DMS153 (cell line): ENCODE measurements at regions not wholly inside any gene's neighbourhood (a gene's known extent, or its start where the extent isn't known, plus 50 kb on each side); places are given as distances from the start of the nearest gene placed in this dataset.

ENCODE experiments used
- DNase-seq: peaks from one replicate; lab custom pipeline; 2025; lab: John Stamatoyannopoulos, UW

DNA sequence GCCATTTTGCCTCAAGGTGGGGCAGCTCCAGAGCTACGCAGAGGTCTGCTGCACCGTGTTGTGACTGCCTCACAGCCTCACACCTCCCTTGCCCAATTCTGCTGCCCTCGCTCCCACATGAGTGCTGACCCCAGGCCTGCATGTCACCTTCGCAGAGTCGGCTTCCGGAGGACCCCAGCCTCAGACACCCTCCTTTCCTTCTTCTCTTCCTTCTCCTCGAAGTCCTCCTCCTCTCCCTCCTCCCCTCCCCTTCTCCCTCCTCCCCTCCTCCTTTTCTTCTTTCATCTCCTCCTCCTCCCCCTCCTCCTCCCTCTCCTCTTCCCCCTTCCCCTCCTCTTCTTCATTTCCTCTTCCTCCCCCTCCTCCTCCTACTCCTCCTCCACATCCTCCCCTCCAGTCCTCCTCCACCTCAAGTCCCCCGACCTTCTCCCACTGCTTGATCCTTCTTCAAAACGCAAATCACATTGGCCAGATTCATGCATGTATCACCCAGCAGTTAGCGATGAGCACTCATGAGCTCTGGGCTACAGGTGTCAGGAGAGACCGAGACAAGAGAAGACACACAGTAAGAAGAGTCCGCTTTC, 243.8 kb downstream of the RBFOX3 start:
- no peak for DNase-seq

GRCh38 chr17:79365836-79366770, 244.7 kb downstream of the RBFOX3 start:
- DNase-seq = no peak

DNA sequence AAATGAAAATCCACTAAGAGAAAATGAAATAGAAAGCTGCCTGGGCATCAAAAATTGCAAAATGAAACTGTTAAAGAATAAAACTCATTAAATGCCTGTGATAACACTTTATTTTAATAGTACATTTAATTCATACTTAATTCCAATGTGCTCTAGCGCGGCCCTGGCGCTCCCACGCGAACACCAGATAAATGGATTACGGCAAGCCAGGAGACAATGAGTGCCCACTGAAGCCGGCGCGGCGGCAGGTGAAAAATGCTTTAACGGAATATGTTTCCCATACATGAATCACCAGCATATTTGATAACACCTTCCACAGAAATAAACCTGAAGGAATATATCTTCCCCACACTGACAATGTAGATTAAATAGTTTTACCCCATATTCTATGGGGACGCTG, 245.5 kb downstream of the RBFOX3 start:
- DNase-seq = no peak

DNA sequence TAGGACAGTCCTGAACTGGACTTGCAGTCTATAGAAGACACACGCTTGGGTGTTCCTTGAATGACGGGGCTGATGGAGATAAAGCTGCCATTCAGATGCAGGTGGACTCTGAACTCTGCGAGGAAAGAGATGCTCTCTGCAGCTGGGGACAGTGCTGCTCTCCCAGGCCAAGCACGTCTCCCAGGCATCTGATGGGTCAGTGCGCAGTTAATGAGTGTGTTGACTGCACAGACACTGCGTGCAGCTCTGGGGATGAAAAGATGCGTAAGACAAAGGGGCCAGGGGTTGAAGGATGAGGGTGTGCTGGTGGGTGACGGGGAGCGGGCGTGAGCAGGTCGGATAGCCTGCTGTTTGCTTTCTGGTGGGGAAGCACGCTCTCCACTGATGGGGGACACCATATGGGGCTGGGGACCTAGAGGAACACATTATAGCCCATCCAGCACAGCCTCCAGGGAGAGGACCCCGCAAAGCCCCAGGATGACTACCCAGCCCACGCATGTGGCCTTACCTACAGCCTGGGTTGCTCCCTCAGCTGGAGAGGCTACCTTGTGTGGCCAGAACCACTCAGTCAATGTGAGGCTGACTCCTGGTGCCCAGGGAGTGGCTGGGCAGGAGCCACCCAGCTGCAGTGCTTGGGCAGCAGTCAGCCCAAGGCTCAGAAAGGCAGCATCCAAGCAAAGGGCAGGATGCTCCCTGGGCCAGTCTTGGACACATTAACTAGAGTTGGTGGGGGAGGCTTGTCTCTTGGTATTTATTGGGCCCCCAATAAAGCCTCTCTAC, 246.3 kb downstream of the RBFOX3 start:
- no peak for DNase-seq

- DNase-seq = no peak
Observed at GRCh38 chr17:79363552-79364275, 247.1 kb downstream of the RBFOX3 start.

DNA sequence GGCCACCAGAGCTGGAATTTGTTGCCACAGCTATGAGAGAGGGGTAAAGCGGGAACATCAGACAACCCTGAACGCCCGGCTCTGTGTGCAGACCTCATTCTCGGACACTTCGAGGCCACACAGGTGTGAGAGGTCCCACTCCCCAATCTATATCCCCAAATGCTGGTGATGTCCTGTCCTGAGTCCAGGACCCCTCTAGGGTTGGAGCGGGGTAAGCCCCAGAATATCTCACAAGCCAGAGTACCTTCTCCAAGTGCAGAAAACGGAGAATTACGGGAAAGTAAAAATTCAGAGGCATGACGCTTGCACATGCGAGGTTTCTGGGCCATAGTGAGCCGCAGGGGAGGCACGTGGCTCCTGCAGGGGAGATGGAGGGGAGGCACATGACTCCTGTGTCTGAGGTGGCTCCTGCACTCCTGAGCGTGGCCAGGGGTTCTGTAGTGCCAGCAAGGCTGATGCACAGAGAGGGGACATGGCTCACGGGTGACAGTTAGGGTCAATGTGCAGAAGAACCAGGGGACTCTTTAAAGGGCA, 248.0 kb downstream of the RBFOX3 start:
- no peak for DNase-seq

DNA sequence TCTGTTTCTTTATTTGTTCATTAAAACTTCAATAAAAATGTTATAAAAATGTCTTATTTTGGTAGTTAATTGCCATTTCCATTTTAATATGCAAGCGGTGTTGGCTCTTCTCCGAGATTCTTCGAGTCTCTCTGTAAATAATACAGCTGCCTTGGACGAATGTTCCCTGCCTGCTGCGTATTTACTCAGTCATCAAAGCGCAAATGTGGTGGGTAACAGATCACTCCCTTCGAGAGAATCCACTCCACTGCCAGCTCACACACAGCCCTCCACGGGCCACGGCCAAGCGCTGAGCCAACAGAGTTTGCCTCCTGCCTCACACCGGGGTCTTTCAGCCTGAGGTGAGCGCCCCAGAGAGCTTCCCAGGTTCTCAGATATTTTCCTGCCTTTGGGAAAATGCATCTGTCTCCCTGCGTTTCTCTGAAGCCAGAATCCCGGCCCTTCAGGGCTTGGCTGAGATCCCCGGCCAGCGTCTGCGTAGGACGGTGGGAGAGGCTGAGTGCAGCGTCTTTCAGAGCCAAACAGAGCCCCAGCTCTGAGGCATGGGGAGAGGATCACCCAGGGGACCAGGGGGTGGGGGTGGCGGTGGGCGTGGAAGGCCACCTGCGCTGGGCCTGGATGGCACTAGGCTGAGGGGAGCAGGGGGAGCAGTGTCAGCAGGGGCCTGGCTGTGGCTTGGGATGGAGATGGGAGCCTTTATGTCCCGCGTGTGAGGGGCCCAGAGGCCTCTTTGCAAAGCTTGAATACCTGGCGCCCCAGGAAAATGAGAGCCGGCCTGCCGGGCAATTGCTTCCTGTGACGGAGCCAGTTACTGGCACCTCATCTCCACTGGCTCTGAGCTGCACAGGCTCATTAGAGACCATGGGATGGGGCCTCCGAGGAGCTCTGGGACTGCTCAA, 248.7 kb downstream of the RBFOX3 start:
- no peak for DNase-seq

DNA sequence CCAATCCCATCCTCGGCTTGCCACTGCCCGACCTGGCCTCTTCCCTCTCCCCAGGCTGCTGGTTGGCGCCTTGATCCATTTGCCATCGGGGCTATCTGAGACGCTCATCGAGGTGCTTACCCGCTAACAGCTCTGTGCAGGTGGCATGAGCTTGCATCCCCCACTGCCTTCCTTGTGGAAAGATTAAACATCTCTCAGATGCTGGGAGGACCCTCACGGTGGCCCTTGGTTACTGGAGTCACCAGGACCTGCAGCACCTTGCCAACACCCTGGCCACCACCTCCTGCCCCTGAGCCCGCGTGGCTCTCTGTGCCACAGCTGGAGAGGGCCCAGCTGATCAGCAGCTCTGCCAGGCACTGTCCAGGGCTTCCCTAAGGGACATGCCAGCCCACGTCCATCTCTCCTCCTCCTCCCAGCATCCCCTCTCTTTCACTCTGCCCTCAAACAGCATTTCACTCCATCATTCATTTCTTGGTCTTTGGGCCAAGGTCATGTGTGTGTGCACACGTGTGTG, 249.6 kb downstream of the RBFOX3 start:
- DNase-seq = no peak

- DNase-seq = no peak
Observed at GRCh38 chr17:79360196-79360595, 250.7 kb downstream of the RBFOX3 start.

DNA sequence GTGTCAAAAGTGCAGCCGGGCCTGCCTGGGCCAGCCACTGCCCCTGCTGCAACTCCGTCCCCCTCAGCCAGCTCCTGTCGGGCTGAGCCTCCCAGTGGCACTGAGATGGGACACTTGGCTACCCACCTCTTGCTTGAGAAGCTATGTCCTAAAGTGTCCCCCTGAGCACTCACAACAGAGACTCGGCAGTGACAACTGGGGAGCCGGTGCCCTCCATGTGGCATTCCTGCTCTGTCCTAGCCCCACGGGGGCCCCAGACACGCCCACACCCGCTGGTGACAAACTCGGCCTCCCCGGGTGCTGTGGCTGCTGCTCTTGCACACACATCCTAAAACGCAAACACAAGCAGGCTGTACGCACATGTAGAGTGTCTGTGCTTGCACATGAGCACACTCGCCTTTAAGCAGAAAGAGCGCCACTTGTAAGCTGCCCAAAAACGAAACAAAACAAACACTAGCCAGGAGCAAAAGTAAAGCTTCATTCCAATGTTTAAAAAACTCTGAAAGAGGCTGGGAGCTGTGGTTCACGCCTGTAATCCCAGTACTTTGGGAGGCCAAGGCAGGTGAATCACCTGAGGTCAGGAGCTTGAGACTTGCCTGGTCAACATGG, 253.9 kb downstream of the RBFOX3 start:
- DNase-seq = no peak

DNA sequence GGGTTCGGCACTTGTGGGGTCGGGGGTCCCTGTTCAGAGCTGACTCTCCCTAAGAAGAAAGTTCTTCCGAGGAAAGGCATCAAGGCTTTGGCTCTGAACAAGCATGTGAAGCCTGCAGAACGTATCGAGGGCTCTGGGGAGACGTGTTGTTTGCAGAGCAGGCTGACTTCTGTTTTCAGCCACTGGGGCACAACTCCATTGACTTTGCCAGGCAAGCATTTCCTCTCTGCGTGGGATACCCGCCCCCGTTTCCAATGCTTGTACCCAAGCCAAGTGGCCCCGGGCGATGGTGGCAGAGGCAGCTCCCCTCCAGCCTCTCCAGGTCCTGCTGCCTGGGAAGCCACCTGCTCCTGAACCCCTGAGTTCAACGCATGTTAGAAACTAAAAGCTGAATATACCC, 255.7 kb downstream of the RBFOX3 start:
- DNase-seq = no peak

DNA sequence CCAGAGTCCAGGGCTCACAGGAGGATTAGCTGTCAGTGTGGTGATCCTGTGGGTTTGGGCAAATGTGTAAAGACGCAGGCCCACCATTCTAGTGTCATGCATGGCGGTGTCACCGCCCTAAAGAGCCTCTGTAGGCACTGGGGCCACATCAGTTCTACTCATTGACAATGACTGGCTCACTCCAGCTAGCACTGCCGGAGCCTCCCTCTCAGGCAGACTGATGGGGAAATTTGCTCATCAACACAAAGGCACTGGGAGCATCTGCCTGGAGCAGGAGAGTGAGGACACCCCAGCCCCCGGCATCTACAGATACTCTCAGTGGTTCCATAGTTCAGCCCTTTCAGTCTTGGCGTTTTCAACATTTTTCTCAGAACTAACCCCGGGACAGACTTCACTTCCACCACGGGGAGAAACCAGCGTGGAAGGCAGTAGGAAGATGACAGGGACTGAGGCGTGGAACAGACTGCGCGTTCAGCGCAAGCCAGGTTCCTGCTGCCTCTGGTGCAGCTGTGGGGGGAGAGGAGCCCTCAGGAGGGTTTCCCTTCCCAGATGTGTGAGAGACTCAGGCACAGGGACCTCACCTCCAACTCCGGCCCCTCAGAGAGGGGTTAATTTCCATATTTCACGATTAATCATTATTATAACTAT, 256.6 kb downstream of the RBFOX3 start:
- DNase-seq = no peak

DNA sequence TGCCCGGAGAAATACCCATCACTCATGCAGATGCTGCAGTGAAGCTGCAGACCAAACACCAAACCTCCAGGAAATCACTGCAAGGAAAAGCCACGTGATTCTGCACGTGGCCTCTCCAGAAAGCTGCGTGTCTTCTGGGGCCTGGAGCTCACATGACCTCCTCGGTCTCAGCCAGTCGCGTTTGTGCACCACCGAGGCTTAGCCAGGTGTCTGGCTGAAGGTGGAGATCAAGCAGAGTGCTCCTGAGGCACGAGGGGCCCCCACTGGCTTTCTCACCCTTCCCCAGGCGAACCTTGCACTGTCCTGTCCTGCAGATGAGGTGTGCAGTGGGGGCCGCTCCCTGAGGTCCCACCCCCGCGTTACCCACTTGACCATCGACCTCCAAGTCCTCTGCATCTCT, 257.3 kb downstream of the RBFOX3 start:
- no peak for DNase-seq

DNA sequence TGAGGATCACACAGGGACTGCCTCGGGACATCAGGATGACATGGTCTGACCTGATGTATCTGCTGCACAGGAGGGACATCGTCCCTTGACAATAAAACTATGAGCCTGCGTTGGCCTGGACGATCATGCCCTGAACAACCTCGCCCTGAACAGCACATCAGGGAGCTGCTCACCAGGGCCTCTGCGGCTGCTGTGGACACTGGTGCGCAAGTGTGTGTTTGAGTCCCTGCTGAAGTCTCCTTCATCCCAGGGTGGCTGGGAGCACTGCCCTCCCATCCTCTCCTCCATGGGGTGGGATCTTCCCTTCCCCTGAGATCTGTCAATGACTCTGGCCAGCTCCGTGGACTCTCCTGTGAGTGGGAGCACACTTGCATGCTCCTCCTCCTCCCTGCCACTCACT, 257.8 kb downstream of the RBFOX3 start:
- DNase-seq = no peak

GRCh38 chr17:79350533-79350932, 260.3 kb downstream of the RBFOX3 start:
- no peak for DNase-seq

GRCh38 chr17:79349506-79350400, 261.1 kb downstream of the RBFOX3 start:
- DNase-seq = no peak

GRCh38 chr17:79342376-79342775, 267.8 kb downstream of the ENGASE start:
- no peak for DNase-seq

GRCh38 chr17:79341816-79342215, 267.2 kb downstream of the ENGASE start:
- no peak for DNase-seq
